ENCODE measurements at regions not wholly inside any gene's neighbourhood (a gene's known extent, or its start where the extent isn't known, plus 50 kb on each side); places are given as distances from the start of the nearest gene placed in this dataset.

GRCh38 chr17:72379516-72379915 is 258.7 kb downstream of the SOX9 start:
- Mint-ChIP-seq H3K27me3 (ENCODE audit: insufficient read depth, unreplicated experiment) (no peaks in the 10 kb centered on the region), H3K4me3 (ENCODE audit: unreplicated experiment) (no peak overlapping the region), H3K4me1 (ENCODE audit: insufficient read depth, unreplicated experiment) (peaks cover 5% of the 10 kb centered on the region), H3K36me3 (ENCODE audit: insufficient read depth, unreplicated experiment) (no peaks in the 10 kb centered on the region), H3K9me3 (ENCODE audit: unreplicated experiment) (no peaks in the 10 kb centered on the region), H3K27ac (ENCODE audit: low read depth, unreplicated experiment) (no peak overlapping the region)
- POLR2A ChIA-PET: interaction anchor here (2.0 kb wide), 1 partner anchor 9 kb away, joined by 5 read pairs; no protein-coding TSS in a partner anchor
- TF ChIP-seq, protein P1, sequence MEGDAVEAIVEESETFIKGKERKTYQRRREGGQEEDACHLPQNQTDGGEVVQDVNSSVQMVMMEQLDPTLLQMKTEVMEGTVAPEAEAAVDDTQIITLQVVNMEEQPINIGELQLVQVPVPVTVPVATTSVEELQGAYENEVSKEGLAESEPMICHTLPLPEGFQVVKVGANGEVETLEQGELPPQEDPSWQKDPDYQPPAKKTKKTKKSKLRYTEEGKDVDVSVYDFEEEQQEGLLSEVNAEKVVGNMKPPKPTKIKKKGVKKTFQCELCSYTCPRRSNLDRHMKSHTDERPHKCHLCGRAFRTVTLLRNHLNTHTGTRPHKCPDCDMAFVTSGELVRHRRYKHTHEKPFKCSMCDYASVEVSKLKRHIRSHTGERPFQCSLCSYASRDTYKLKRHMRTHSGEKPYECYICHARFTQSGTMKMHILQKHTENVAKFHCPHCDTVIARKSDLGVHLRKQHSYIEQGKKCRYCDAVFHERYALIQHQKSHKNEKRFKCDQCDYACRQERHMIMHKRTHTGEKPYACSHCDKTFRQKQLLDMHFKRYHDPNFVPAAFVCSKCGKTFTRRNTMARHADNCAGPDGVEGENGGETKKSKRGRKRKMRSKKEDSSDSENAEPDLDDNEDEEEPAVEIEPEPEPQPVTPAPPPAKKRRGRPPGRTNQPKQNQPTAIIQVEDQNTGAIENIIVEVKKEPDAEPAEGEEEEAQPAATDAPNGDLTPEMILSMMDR (IDR thresholded peaks at IDR 0.05; ENCODE audit: unreplicated experiment): no peak
- CTCF ChIA-PET: interaction anchor here (1.2 kb wide), 1 partner anchor 16 kb away, joined by 3 read pairs; no protein-coding TSS in a partner anchor
- BruUV-seq (replicated peaks): no TSS peak
- intact Hi-C loops (cut with micrococcal nuclease): no loop called here
- no peak for DNase-seq (ENCODE audit: unreplicated experiment)

DNA sequence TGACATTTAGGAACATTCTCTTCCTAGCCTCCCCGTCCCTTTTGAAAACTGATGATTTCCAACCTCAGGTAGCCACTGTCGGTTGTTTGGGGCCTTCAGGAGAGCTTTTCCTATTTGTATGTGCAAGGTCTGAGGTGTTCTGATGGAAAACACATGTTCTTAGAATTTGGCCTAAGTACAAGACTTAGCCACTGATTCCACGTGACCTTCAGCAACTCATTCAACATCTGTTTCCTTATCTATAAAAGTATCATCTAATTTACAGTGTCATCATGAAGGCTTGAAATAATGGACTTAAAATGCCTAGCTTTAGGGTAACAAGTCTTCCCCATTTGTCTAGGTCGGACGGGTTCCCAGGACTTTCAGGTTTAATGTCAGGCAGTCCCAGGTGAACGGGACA is 259.3 kb downstream of the SOX9 start:
- Mint-ChIP-seq H3K9me3 (ENCODE audit: unreplicated experiment) (no peaks in the 10 kb centered on the region), H3K27ac (ENCODE audit: low read depth, unreplicated experiment) (no peak overlapping the region), H3K4me3 (ENCODE audit: unreplicated experiment) (no peak overlapping the region), H3K4me1 (ENCODE audit: insufficient read depth, unreplicated experiment) (peaks cover 5% of the 10 kb centered on the region), H3K36me3 (ENCODE audit: insufficient read depth, unreplicated experiment) (no peaks in the 10 kb centered on the region), H3K27me3 (ENCODE audit: insufficient read depth, unreplicated experiment) (no peaks in the 10 kb centered on the region)
- intact Hi-C loops (cut with micrococcal nuclease): no loop called here
- TF ChIP-seq, protein P1 (IDR thresholded peaks at IDR 0.05; ENCODE audit: unreplicated experiment): no peak
- DNase-seq (ENCODE audit: unreplicated experiment): no peak
- no TSS peak for BruUV-seq (replicated peaks)
- POLR2A ChIA-PET: interaction anchor here (0.5 to 2.0 kb wide), 2 partner anchors 9 to 179 kb away, joined by 4 to 5 read pairs; no protein-coding TSS in a partner anchor
- CTCF ChIA-PET: interaction anchor here (1.2 kb wide), 1 partner anchor 15 kb away, joined by 3 read pairs; no protein-coding TSS in a partner anchor

- no peaks in the 10 kb centered on the region for H3K9me3 Mint-ChIP-seq (ENCODE audit: unreplicated experiment)
- peaks cover 11% of the 10 kb centered on the region for H3K4me1 Mint-ChIP-seq (ENCODE audit: insufficient read depth, unreplicated experiment)
- no peak overlapping the region for H3K27ac Mint-ChIP-seq (ENCODE audit: low read depth, unreplicated experiment)
- ChIA-PET CTCF (no interaction called here), POLR2A (interaction anchor here (0.7 to 2.0 kb wide), 2 partner anchors 10 to 86 kb away, joined by 3 to 5 read pairs; no protein-coding TSS in a partner anchor)
- H3K27me3 Mint-ChIP-seq (ENCODE audit: insufficient read depth, unreplicated experiment): no peaks in the 10 kb centered on the region
- BruUV-seq (replicated peaks): no TSS peak
- TF ChIP-seq, protein P1 (IDR thresholded peaks at IDR 0.05; ENCODE audit: unreplicated experiment): no peak
- intact Hi-C loops (cut with micrococcal nuclease): no loop called here
- DNase-seq (ENCODE audit: unreplicated experiment): no peak
- no peaks in the 10 kb centered on the region for H3K36me3 Mint-ChIP-seq (ENCODE audit: insufficient read depth, unreplicated experiment)
- H3K4me3 Mint-ChIP-seq (ENCODE audit: unreplicated experiment): no peak overlapping the region
Measured at GRCh38 chr17:72380737-72381136, 259.9 kb downstream of the SOX9 start.

- H3K4me1 Mint-ChIP-seq (ENCODE audit: insufficient read depth, unreplicated experiment): peaks cover 22% of the 10 kb centered on the region
- H3K27me3 Mint-ChIP-seq (ENCODE audit: insufficient read depth, unreplicated experiment): no peaks in the 10 kb centered on the region
- POLR2A ChIA-PET: interaction anchor here (2.0 kb wide), 1 partner anchor 11 kb away, joined by 5 read pairs; no protein-coding TSS in a partner anchor
- no TSS peak for BruUV-seq (replicated peaks)
- no peaks in the 10 kb centered on the region for H3K36me3 Mint-ChIP-seq (ENCODE audit: insufficient read depth, unreplicated experiment)
- TF ChIP-seq, protein P1 (IDR thresholded peaks at IDR 0.05; ENCODE audit: unreplicated experiment): no peak
- CTCF ChIA-PET: no interaction called here
- DNase-seq (ENCODE audit: unreplicated experiment): no peak
- no peaks in the 10 kb centered on the region for H3K9me3 Mint-ChIP-seq (ENCODE audit: unreplicated experiment)
- no peak overlapping the region for H3K4me3 Mint-ChIP-seq (ENCODE audit: unreplicated experiment)
- intact Hi-C loops (cut with micrococcal nuclease): no loop called here
- H3K27ac Mint-ChIP-seq (ENCODE audit: low read depth, unreplicated experiment): no peak overlapping the region
Measured at GRCh38 chr17:72381597-72382397, 261.0 kb downstream of the SOX9 start.
